Hepatocyte (in vitro differentiated cells): ENCODE measurements at regions not wholly inside any gene's neighbourhood (a gene's known extent, or its start where the extent isn't known, plus 50 kb on each side); places are given as distances from the start of the nearest gene placed in this dataset.

Experiments
- CTCF ChIP-seq: fragments of 200-600 bp; sonication (generic); IDR thresholded peaks from 2 replicates; pipeline ENCODE4 v1.5.1; 2016; ENCODE audit warnings: antibody characterized with exemption, mild to moderate bottlenecking; ENCODE audit not compliant: poor library complexity
- EZH2 ChIP-seq: fragments of 200-600 bp; sonication (generic); IDR thresholded peaks from 2 replicates; pipeline ENCODE4 v1.6.1; 2016; ENCODE audit warnings: antibody characterized with exemption, mild to moderate bottlenecking, borderline replicate concordance

DNA sequence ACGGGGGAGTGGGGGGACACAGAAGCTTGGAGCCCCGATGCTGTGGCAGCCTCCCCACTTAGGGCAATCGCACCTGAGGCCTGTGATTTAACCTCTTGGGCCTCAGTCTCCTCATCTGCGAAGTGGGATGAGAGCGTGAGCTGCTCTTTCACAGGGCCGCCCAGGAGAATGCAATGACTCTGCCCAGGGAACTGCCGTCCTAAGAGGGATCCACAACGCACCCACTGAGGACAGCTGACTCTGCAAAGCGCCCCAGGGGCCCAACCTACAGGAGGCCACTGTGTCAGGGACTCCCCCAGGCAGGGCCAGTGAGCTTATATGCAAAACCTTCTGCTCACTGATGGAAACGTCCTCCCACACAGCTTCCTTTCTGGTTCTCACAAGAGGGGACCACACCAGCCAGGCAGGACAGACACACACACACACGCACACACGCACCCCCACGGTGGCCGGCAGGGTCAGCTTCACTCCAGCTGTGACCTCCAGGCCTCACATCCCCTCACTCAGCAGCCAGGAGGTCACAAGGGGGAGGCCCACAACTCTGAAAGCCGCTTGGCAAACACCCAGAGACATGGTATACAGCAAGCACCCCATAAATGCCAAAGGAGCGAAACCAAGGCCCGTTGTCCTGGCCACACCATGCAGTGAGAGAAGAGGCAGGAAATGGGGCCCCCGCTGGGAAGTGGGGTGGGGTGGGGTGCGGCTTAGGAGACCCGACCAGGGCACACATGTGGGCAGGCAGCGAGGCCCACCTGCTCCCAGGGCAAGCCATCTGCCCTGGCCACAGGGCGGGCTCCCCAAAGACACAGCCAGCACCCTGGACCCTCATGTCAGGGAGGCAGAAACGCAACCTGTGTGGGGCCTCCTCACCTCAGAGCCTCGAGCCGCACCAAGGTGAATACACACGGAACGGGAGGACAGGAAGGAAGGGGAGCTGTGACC is 73.3 kb downstream of the NCOR2 start:
- TF ChIP-seq CTCF (no peak), EZH2 (no peak)
